ENCODE measurements at regions not wholly inside any gene's neighbourhood (a gene's known extent, or its start where the extent isn't known, plus 50 kb on each side); places are given as distances from the start of the nearest gene placed in this dataset.

- Mint-ChIP-seq H3K27ac (no peak overlapping the region), H3K4me1 (ENCODE audit: low read depth) (no peaks in the 10 kb centered on the region), H3K9me3 (no peaks in the 10 kb centered on the region), H3K4me3 (no peak overlapping the region), H3K36me3 (ENCODE audit: low read depth) (no peaks in the 10 kb centered on the region), H3K27me3 (no peaks in the 10 kb centered on the region)
- Histone ChIP-seq H3K9me3 (ENCODE audit: control insufficient read depth in 1 of 2, insufficient read depth in 1 of 2, low read length in 2 of 2) (no peaks in the 10 kb centered on the region), H3K27me3 (ENCODE audit: control insufficient read depth in 1 of 2, insufficient read depth in 2 of 2, low read length in 2 of 2) (no peaks in the 10 kb centered on the region), H3K4me1 (ENCODE audit: insufficient read depth, low read length) (no peaks in the 10 kb centered on the region), H3K27ac (ENCODE audit: low read depth in 1 of 2, low read length in 2 of 2) (no peak overlapping the region), H3K4me3 (ENCODE audit: low read length) (no peak overlapping the region), H3K36me3 (ENCODE audit: insufficient read depth, low read length) (no peaks in the 10 kb centered on the region)
- intact Hi-C loops (cut with DNase I, micrococcal nuclease): no loop called here
- TF ChIP-seq CTCF (IDR thresholded peaks at IDR 0.05): no peak
- DNase-seq: peak in 1 of 14 experiments; percentile 8
- POLR2A ChIA-PET: no interaction called here
- CTCF ChIA-PET: interaction anchor here (0.9 kb wide), 1 partner anchor 565 kb away, joined by 3 read pairs; no protein-coding TSS in a partner anchor
- no peak for ATAC-seq (ENCODE audit: poor library complexity)
These were observed 156.0 kb upstream of the MAST4 start for GRCh38 chr5:66440202-66440680.

- DNase-seq (no peak), ATAC-seq (ENCODE audit: poor library complexity) (no peak)
- no peaks in the 10 kb centered on the region for H3K27me3 ChIP-seq (ENCODE audit: control insufficient read depth in 1 of 2, insufficient read depth in 2 of 2, low read length in 2 of 2)
- intact Hi-C loops (cut with DNase I, micrococcal nuclease): no loop called here
- no peaks in the 10 kb centered on the region for H3K36me3 Mint-ChIP-seq (ENCODE audit: low read depth)
- no peaks in the 10 kb centered on the region for H3K9me3 Mint-ChIP-seq
- H3K27ac ChIP-seq (ENCODE audit: low read depth in 1 of 2, low read length in 2 of 2): no peak overlapping the region
- H3K4me3 Mint-ChIP-seq: no peak overlapping the region
- ChIA-PET POLR2A (no interaction called here), CTCF (interaction anchor here (0.9 kb wide), 1 partner anchor 566 kb away, joined by 3 read pairs; no protein-coding TSS in a partner anchor)
- H3K9me3 ChIP-seq (ENCODE audit: control insufficient read depth in 1 of 2, insufficient read depth in 1 of 2, low read length in 2 of 2): no peaks in the 10 kb centered on the region
- H3K27me3 Mint-ChIP-seq: no peaks in the 10 kb centered on the region
- no peak overlapping the region for H3K27ac Mint-ChIP-seq
- H3K4me3 ChIP-seq (ENCODE audit: low read length): no peak overlapping the region
- TF ChIP-seq CTCF (IDR thresholded peaks at IDR 0.05): no peak
- H3K4me1 ChIP-seq (ENCODE audit: insufficient read depth, low read length): no peaks in the 10 kb centered on the region
- no peaks in the 10 kb centered on the region for H3K4me1 Mint-ChIP-seq (ENCODE audit: low read depth)
- no peaks in the 10 kb centered on the region for H3K36me3 ChIP-seq (ENCODE audit: insufficient read depth, low read length)
These were observed 154.8 kb upstream of the MAST4 start for GRCh38 chr5:66441351-66441750.

- no peak overlapping the region for H3K4me3 Mint-ChIP-seq
- POLR2A ChIA-PET: no interaction called here
- H3K4me3 ChIP-seq (ENCODE audit: low read length): no peak overlapping the region
- no peak for DNase-seq
- no peaks in the 10 kb centered on the region for H3K4me1 Mint-ChIP-seq (ENCODE audit: low read depth)
- intact Hi-C loops (cut with DNase I, micrococcal nuclease): no loop called here
- no peaks in the 10 kb centered on the region for H3K9me3 ChIP-seq (ENCODE audit: control insufficient read depth in 1 of 2, insufficient read depth in 1 of 2, low read length in 2 of 2)
- no peaks in the 10 kb centered on the region for H3K27me3 ChIP-seq (ENCODE audit: control insufficient read depth in 1 of 2, insufficient read depth in 2 of 2, low read length in 2 of 2)
- peaks cover 3% of the 10 kb centered on the region for H3K9me3 Mint-ChIP-seq
- no peak overlapping the region for H3K27ac ChIP-seq (ENCODE audit: low read depth in 1 of 2, low read length in 2 of 2)
- H3K36me3 Mint-ChIP-seq (ENCODE audit: low read depth): no peaks in the 10 kb centered on the region
- H3K36me3 ChIP-seq (ENCODE audit: insufficient read depth, low read length): no peaks in the 10 kb centered on the region
- H3K27me3 Mint-ChIP-seq: no peaks in the 10 kb centered on the region
- TF ChIP-seq CTCF (IDR thresholded peaks at IDR 0.05): no peak
- CTCF ChIA-PET: interaction anchor here (1.2 kb wide), 1 partner anchor 11 kb away, joined by 3 read pairs; no protein-coding TSS in a partner anchor
- H3K27ac Mint-ChIP-seq: no peak overlapping the region
- no peak for ATAC-seq (ENCODE audit: poor library complexity)
- H3K4me1 ChIP-seq (ENCODE audit: insufficient read depth, low read length): no peaks in the 10 kb centered on the region
These were observed 153.2 kb upstream of the MAST4 start for GRCh38 chr5:66442951-66443445.
